Cardiac muscle cell (in vitro differentiated cells and primary cell): ENCODE measurements at regions not wholly inside any gene's neighbourhood (a gene's known extent, or its start where the extent isn't known, plus 50 kb on each side); places are given as distances from the start of the nearest gene placed in this dataset.
A peak's percentile ranks its signal among the peaks of the same experiment; 100 is the strongest.

Source experiments
- DNase-seq, 2 donors: peaks; one replicate each; pipeline versions ENCODE4 v3.0.0 to v3.0.0-alpha.2; 2010 to 2017; ENCODE audit warnings: low read depth in 1 of 2, low spot score in 1 of 2
- H3K27ac ChIP-seq: fragments of 200-600 bp; sonication (generic); 2 replicates; pipeline ENCODE4 v1.5.1; 2016
- H3K27me3 ChIP-seq: fragments of 200-600 bp; sonication (generic); 2 replicates; pipeline ENCODE4 v1.6.0; 2016; ENCODE audit warnings: control low read depth
- H3K36me3 ChIP-seq: fragments of 200-600 bp; sonication (generic); 2 replicates; pipeline ENCODE4 v1.5.1; 2016; ENCODE audit warnings: control low read depth
- H3K4me1 ChIP-seq: fragments of 200-600 bp; sonication (generic); 2 replicates; pipeline ENCODE4 v1.8.1; 2017; ENCODE audit warnings: low read depth, mild to moderate bottlenecking, mixed run types
- H3K4me3 ChIP-seq: fragments of 200-600 bp; sonication (generic); 2 replicates; pipeline ENCODE4 v1.5.1; 2016; ENCODE audit warnings: mild to moderate bottlenecking
- H3K9me3 ChIP-seq: fragments of 200-600 bp; sonication (generic); 2 replicates; pipeline ENCODE4 v1.5.1; 2017; ENCODE audit warnings: low read depth, mild to moderate bottlenecking, control low read depth
- TF ChIP-seq, protein P1 (sequence below): IDR thresholded peaks from 2 replicates; pipeline ENCODE4 v1.5.1; 2012; ENCODE audit warnings: low read depth, mild to moderate bottlenecking, low read length

DNA sequence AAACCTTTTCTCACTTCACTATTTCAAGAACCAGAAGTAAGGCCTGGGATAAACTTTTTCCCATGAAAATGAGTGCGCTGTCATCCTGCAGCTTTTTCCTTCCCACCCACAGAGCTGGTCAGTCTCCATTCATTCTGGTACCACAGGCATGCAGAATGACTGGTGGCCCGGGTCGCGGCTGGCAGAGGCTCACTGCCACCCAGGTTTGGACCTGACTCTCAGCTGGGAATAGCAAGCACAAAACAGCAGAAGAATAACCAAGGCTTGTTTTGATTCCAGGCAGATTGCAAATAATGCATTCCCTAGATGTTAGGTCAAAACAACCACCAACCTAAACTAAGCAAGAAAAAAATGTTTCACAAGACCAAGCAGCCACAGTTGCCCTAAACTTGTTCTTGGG lies 190.5 kb upstream of the NRP1 start:
- Histone ChIP-seq H3K27me3 (no peaks in the 10 kb centered on the region), H3K4me1 (no peaks in the 10 kb centered on the region), H3K9me3 (no peaks in the 10 kb centered on the region), H3K36me3 (no peaks in the 10 kb centered on the region), H3K27ac (no peak overlapping the region), H3K4me3 (no peak overlapping the region)
- TF ChIP-seq, protein P1, sequence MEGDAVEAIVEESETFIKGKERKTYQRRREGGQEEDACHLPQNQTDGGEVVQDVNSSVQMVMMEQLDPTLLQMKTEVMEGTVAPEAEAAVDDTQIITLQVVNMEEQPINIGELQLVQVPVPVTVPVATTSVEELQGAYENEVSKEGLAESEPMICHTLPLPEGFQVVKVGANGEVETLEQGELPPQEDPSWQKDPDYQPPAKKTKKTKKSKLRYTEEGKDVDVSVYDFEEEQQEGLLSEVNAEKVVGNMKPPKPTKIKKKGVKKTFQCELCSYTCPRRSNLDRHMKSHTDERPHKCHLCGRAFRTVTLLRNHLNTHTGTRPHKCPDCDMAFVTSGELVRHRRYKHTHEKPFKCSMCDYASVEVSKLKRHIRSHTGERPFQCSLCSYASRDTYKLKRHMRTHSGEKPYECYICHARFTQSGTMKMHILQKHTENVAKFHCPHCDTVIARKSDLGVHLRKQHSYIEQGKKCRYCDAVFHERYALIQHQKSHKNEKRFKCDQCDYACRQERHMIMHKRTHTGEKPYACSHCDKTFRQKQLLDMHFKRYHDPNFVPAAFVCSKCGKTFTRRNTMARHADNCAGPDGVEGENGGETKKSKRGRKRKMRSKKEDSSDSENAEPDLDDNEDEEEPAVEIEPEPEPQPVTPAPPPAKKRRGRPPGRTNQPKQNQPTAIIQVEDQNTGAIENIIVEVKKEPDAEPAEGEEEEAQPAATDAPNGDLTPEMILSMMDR, result no peak
- DNase-seq, result no peak

DNA sequence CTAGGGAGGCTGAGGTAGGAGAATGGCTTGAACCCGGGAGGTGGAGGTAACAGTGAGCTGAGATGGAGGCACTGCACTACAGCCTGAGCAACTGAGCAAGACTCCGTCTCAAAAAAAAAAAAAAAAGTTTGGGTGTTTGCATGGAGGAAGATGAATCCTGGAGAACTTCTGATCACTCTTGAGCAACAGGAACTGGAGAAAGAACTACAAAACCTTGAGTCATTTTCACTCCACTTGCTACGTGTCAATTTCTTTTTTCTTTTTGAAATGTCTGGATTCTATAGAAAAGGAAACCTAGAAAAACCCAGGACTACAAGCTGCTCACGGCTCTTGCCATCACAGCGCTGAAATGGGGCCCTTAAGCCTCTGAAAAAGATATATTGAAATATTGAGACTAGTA lies 189.6 kb upstream of the NRP1 start:
- TF ChIP-seq, protein P1, result no peak

DNA sequence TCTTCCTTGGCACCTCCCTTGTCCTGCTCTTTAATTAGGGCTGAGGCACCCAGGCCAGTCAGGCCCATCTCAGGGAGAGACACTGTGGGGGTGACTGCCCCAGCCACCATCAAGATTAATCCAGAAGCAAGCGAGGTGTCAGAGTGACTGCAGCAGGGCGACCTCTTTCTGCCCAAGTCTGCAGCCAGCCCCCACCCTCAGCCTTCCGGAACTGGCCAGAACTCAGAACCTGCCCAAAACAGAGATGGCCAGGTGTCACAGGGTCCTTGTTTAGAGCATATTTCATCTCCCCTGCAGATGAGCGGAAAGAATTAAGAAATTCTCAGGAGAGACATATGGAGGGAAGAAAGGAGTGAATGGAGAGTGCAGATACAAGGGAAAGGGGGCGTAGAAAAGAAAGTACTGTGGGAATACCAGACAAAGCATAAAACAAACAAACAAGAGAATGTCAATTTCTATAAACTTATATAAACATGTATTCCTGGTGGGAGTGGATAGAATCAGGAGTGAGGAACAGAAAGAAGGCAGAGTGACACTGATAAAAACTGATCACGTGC lies 188.8 kb upstream of the NRP1 start:
- no peaks in the 10 kb centered on the region for H3K4me1 ChIP-seq
- DNase-seq, result no peak
- no peaks in the 10 kb centered on the region for H3K27me3 ChIP-seq
- H3K36me3 ChIP-seq, result no peaks in the 10 kb centered on the region
- TF ChIP-seq, protein P1, result no peak
- H3K4me3 ChIP-seq, result no peak overlapping the region
- H3K9me3 ChIP-seq, result no peaks in the 10 kb centered on the region
- H3K27ac ChIP-seq, result no peak overlapping the region

More for the DNA sequence above, 189.6 kb upstream of the NRP1 start:
- no peak overlapping the region for H3K4me3 ChIP-seq
- DNase-seq, result no peak
- H3K36me3 ChIP-seq, result no peaks in the 10 kb centered on the region
- no peak overlapping the region for H3K27ac ChIP-seq
- H3K27me3 ChIP-seq, result no peaks in the 10 kb centered on the region
- H3K9me3 ChIP-seq, result no peaks in the 10 kb centered on the region
- H3K4me1 ChIP-seq, result no peaks in the 10 kb centered on the region

DNA sequence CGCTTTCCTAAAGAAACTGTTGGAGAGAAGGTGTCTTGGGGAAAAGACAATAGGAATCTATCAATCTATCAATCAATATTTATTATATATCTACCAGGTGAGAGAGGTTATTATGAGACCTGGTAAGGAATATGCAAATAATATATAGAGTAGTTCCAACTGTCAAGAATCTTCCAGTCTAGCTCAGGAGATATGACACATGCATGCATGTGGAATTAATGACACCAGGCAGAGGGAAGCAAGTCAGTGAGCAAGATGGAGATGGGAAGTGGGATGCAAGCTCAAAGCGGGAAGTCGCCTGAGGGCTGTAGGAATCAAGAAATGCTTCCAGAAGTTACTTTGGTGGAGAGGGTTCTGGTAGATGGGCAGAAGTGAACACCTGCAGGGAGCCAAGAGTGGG lies 187.4 kb upstream of the NRP1 start:
- no peak for DNase-seq
- H3K36me3 ChIP-seq, result no peaks in the 10 kb centered on the region
- H3K4me3 ChIP-seq, result no peak overlapping the region
- TF ChIP-seq, protein P1, result no peak
- H3K27me3 ChIP-seq, result no peaks in the 10 kb centered on the region
- H3K4me1 ChIP-seq, result no peaks in the 10 kb centered on the region
- H3K27ac ChIP-seq, result no peak overlapping the region
- no peaks in the 10 kb centered on the region for H3K9me3 ChIP-seq

DNA sequence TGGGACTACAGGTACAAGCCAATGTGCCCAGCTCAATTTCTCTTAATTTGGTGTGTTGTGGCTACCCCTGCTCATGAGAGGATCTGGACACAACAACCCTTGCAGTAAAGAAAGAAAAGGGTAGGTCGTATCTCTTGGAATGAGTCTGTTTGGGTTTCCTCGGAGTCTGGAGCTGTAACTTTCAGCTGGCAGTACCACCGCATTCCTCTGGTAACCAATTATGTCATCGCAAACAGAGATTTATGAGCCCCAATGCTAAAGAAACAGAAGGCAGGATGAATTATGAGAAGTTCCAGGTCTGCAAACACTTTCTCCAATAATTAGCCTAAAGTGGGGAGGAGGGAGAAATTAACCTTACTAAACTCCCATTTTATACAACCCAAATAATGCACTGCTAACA lies 186.6 kb upstream of the NRP1 start:
- no peak overlapping the region for H3K27ac ChIP-seq
- no peaks in the 10 kb centered on the region for H3K9me3 ChIP-seq
- no peaks in the 10 kb centered on the region for H3K27me3 ChIP-seq
- DNase-seq, result peak in 1 of 2 donors; percentile 6
- H3K4me1 ChIP-seq, result no peaks in the 10 kb centered on the region
- no peak overlapping the region for H3K4me3 ChIP-seq
- TF ChIP-seq, protein P1, result no peak
- no peaks in the 10 kb centered on the region for H3K36me3 ChIP-seq

DNA sequence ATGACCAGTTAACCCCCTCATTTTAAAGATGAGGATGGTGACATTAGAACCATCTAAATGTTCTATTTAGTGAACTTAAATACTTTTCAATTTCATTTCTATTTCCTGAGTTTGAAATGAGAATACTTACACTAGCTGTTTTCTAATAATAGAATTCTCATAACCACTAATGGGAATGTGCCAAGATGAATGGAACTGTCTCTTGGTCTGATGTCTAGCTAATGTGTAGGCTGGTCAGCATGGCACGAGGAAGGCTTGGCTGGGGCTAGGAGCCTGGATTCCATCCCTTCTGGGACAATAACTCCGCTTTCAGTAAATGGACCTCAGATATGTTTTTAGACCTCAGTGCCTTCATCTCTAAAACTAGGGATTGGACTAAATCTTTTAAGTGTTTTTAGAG lies 185.8 kb upstream of the NRP1 start:
- Histone ChIP-seq H3K4me3 (no peak overlapping the region), H3K9me3 (no peaks in the 10 kb centered on the region), H3K27ac (no peak overlapping the region), H3K4me1 (no peaks in the 10 kb centered on the region), H3K27me3 (no peaks in the 10 kb centered on the region), H3K36me3 (no peaks in the 10 kb centered on the region)
- DNase-seq, result no peak
- TF ChIP-seq, protein P1, result no peak
